HepG2 (cell line): ENCODE measurements at regions not wholly inside any gene's neighbourhood (a gene's known extent, or its start where the extent isn't known, plus 50 kb on each side); places are given as distances from the start of the nearest gene placed in this dataset.

Experiments used
- ATAC-seq: fragments of 200-7000 bp; cut with Tn5 transposase; 3 replicates; pipeline ENCODE4 v1.9.1; 2020; ENCODE audit warnings: mild to moderate bottlenecking, moderate library complexity
- BruUV-seq: library from RNA; stranded (reverse); fragments of 400-500 nt; replicated peaks from 2 replicates; lab custom pipeline; 2021; lab: Mats Ljungman, UMichigan
- CTCF ChIA-PET: fragments of 300-600 bp; formaldehyde crosslinking; extraction: SDS; loops from one replicate; lab custom pipeline; 2021; ENCODE audit warnings: low total read pairs, inconsistent platforms, low intra/inter-chr PET ratio; lab: Yijun Ruan, JAX
- POLR2A ChIA-PET: fragments of 350-600 bp; sonication (Branson Sonifier 250); formaldehyde crosslinking; loops from one replicate; lab custom pipeline; 2020; ENCODE audit warnings: antibody characterized with exemption, inconsistent platforms; lab: Yijun Ruan, JAX
- DNase-seq: peaks from one replicate; pipeline ENCODE4 v3.0.0-alpha.2; 2015; ENCODE audit warnings: low spot score
- FAIRE-seq: peaks from 3 replicates; lab custom pipeline; 2011; peaks lifted over from hg19 to GRCh38; lab: Jason Lieb, UNC
- H2AFZ ChIP-seq: one replicate; pipeline ENCODE4 v1.6.1; 2011; ENCODE audit warnings: low read length, inconsistent platforms
- H3K27ac ChIP-seq: fragments of 300-600 bp; 3 replicates; pipeline ENCODE4 v1.8.0; 2011; ENCODE audit warnings: mixed run types, mild to moderate bottlenecking, mixed read lengths, low read length, inconsistent platforms; ENCODE audit not compliant: insufficient read depth; ENCODE audit errors: extremely low read length
- H3K27me3 ChIP-seq, 2 experiments: fragments of 200-600 bp in 1 of 2; 2 replicates in 1 of 2; 3 replicates in 1 of 2; pipeline versions ENCODE4 v1.6.0 to v1.8.0; 2011; ENCODE audit warnings: low read length in 2 of 2, mild to moderate bottlenecking in 2 of 2, moderate library complexity in 2 of 2, inconsistent platforms in 1 of 2; ENCODE audit not compliant: insufficient read depth in 2 of 2, control insufficient read depth in 1 of 2
- H3K36me3 ChIP-seq, 2 experiments: fragments of 200-600 bp in 1 of 2; replicated peaks in 1 of 2; 2 replicates in 1 of 2; 3 replicates in 1 of 2; pipeline versions ENCODE4 v1.5.1 to v1.8.0; 2011; ENCODE audit warnings: low read length in 2 of 2, inconsistent platforms in 1 of 2; ENCODE audit not compliant: insufficient read depth in 2 of 2, control insufficient read depth in 1 of 2
- H3K4me1 ChIP-seq: 2 replicates; pipeline ENCODE4 v1.5.1; 2012; ENCODE audit warnings: low read length, inconsistent platforms; ENCODE audit not compliant: insufficient read depth
- H3K4me2 ChIP-seq: 2 replicates; pipeline ENCODE4 v1.6.0; 2011; ENCODE audit warnings: low read depth, low read length, inconsistent platforms
- H3K4me3 ChIP-seq, 3 experiments: fragments of 200-600 bp in 1 of 3; sonication (generic), shearing (Covaris generic) in 1 of 3; replicated peaks in 1 of 3; 2 replicates each; pipeline ENCODE4 v1.5.1; 2011 to 2016; ENCODE audit warnings: low read length in 3 of 3, inconsistent platforms in 2 of 3, low read depth in 2 of 3, mild to moderate bottlenecking in 2 of 3, control low read depth in 1 of 3, mixed read lengths in 1 of 3; ENCODE audit not compliant: insufficient read depth in 1 of 3
- H3K79me2 ChIP-seq: one replicate; pipeline ENCODE4 v1.6.1; 2011; ENCODE audit warnings: low read length, inconsistent platforms; ENCODE audit not compliant: insufficient read depth
- H3K9ac ChIP-seq: 2 replicates; pipeline ENCODE4 v1.6.0; 2011; ENCODE audit warnings: mild to moderate bottlenecking, low read depth, low read length, inconsistent platforms; ENCODE audit not compliant: insufficient read depth
- H3K9me3 ChIP-seq: 2 replicates; pipeline ENCODE4 v1.5.1; 2012; ENCODE audit warnings: mild to moderate bottlenecking, low read length
- H4K20me1 ChIP-seq: 2 replicates; pipeline ENCODE4 v1.6.0; 2011; ENCODE audit warnings: inconsistent platforms, mild to moderate bottlenecking, low read length, moderate library complexity; ENCODE audit not compliant: insufficient read depth
- FOXM1 ChIP-seq: sonication (generic); formaldehyde crosslinking; IDR thresholded peaks from 2 replicates; pipeline ENCODE4 v1.5.0; 2020; ENCODE audit warnings: missing genetic modification reagents
- JUND ChIP-seq: sonication (generic); formaldehyde crosslinking; IDR thresholded peaks from 2 replicates; pipeline ENCODE4 v1.8.0; 2022; ENCODE audit warnings: mild to moderate bottlenecking, missing genetic modification reagents
- POLR2AphosphoS5 ChIP-seq: IDR thresholded peaks from 2 replicates; pipeline ENCODE4 v1.6.1; 2012; ENCODE audit warnings: low read depth, low read length
- RFX5 ChIP-seq: IDR thresholded peaks from 2 replicates; pipeline ENCODE4 v1.6.1; 2011; ENCODE audit warnings: low read depth, low read length, improper control_type of control experiment
- ZBTB42 ChIP-seq: sonication (generic); formaldehyde crosslinking; IDR thresholded peaks from 2 replicates; pipeline ENCODE4 v1.5.0; 2020; ENCODE audit warnings: mild to moderate bottlenecking, missing genetic modification reagents
- ZNF235 ChIP-seq: sonication (generic); formaldehyde crosslinking; IDR thresholded peaks from 2 replicates; pipeline ENCODE4 v1.8.1; 2023; ENCODE audit warnings: mild to moderate bottlenecking, missing genetic modification reagents, borderline replicate concordance
- ZNF280D ChIP-seq: sonication (generic); formaldehyde crosslinking; IDR thresholded peaks from 2 replicates; pipeline ENCODE4 v1.5.1; 2020; ENCODE audit warnings: mild to moderate bottlenecking, missing genetic modification reagents
- ZNF564 ChIP-seq: sonication (generic); formaldehyde crosslinking; IDR thresholded peaks from 2 replicates; pipeline ENCODE4 v1.8.1; 2023; ENCODE audit warnings: mild to moderate bottlenecking, missing genetic modification reagents
- ZNF616 ChIP-seq: sonication (generic); formaldehyde crosslinking; IDR thresholded peaks from 2 replicates; pipeline ENCODE4 v1.5.0; 2020; ENCODE audit warnings: low read depth, mild to moderate bottlenecking, missing genetic modification reagents
- ZSCAN31 ChIP-seq: sonication (generic); formaldehyde crosslinking; IDR thresholded peaks from 2 replicates; pipeline ENCODE4 v1.5.0; 2020; ENCODE audit warnings: low read depth, mild to moderate bottlenecking, missing genetic modification reagents
- ZSCAN9 ChIP-seq: IDR thresholded peaks from 2 replicates; pipeline ENCODE4 v1.6.1; 2016; ENCODE audit warnings: borderline replicate concordance
- WGBS: methylation state at CpG from one replicate; pipeline ENCODE4 v1.1.6; 2017; ENCODE audit warnings: low lambda C conversion rate; 5-methylcytosine and 5-hydroxymethylcytosine counted together
- in situ Hi-C: cut with HindIII; loops from 2 replicates; pipeline ENCODE4 v1.10.0; 2017; ENCODE audit warnings: low pct_unique_long_range_greater_than_20kb; ENCODE audit not compliant: extremely low pct_ligation_motif_present
- intact Hi-C: fragments of 100-400 bp; cut with micrococcal nuclease; formaldehyde crosslinking; loops from one replicate; pipeline ENCODE4 v1.10.0; 2022; ENCODE audit not compliant: unreplicated experiment
- TF ChIP-seq, protein P1 (sequence below): IDR thresholded peaks from 2 replicates; pipeline ENCODE4 v1.6.1; 2016; ENCODE audit warnings: control low read depth
- TF ChIP-seq, protein P2 (sequence below): sonication (generic); formaldehyde crosslinking; IDR thresholded peaks from 2 replicates; pipeline ENCODE4 v1.4.0; 2020; ENCODE audit warnings: missing genetic modification reagents
- TF ChIP-seq, protein P3 (sequence below): sonication (generic); formaldehyde crosslinking; IDR thresholded peaks from 2 replicates; pipeline ENCODE4 v1.4.0; 2020; ENCODE audit warnings: mild to moderate bottlenecking, missing genetic modification reagents

GRCh38 chr1:187384504-187384903 lies 555.8 kb downstream of the PLA2G4A start:
- Histone ChIP-seq H4K20me1 (no peaks in the 10 kb centered on the region), H3K4me3 (no peak overlapping the region), H3K4me2 (no peak overlapping the region), H3K27me3 (no peaks in the 10 kb centered on the region), H2AFZ (no peak overlapping the region), H3K36me3 (no peaks in the 10 kb centered on the region), H3K9me3 (no peaks in the 10 kb centered on the region), H3K4me1 (no peaks in the 10 kb centered on the region), H3K9ac (no peak overlapping the region), H3K27ac (no peak overlapping the region), H3K79me2 (no peaks in the 10 kb centered on the region)
- BruUV-seq, result no TSS peak
- ChIA-PET CTCF (no interaction called here), POLR2A (no interaction called here)
- WGBS, result 3% methylated on average over 2 of the region's 2 CpGs
- FAIRE-seq, result no peak
- TF ChIP-seq ZNF235 (CRISPR knock-in tag) (no peak), FOXM1 (CRISPR knock-in tag) (no peak), ZNF564 (no peak), ZNF616 (CRISPR knock-in tag) (no peak), ZSCAN31 (no peak), POLR2AphosphoS5 (no peak)
- intact Hi-C loops (no loop called here), in situ Hi-C loops (no loop called here)
- no peak for ATAC-seq
- no peak for DNase-seq

DNA sequence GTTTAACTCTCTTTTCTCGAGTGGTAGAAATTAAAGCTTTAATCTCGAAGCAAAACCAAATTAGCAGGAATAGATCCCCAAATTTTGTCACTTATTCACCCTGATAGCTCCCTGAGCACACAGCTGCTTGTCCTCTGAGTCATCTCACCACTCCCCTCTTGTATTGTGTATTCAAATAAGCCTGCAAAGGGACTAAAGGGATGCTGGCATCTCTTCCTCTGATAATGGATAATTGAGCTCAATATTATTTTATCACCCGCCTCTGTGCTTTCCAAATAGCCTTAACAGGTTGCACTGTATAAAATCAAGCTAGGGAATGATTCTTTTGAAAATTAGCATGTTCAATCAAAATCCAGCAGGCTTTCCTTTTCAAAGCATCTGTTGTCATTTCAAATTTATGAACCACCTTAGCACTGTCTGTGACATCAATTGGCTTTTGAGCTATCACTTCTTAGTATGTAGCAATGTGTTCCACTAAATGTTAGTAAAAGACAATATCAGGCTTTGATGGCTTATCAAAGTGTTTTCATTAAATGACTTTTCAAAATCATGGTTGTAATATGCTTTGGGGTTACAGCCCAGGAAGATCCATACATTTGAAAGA lies 561.6 kb downstream of the PLA2G4A start:
- H3K4me1 ChIP-seq, result no peaks in the 10 kb centered on the region
- no peak overlapping the region for H2AFZ ChIP-seq
- POLR2A ChIA-PET, result no interaction called here
- H3K4me2 ChIP-seq, result no peak overlapping the region
- no peaks in the 10 kb centered on the region for H3K36me3 ChIP-seq
- no peak for DNase-seq
- no peak overlapping the region for H3K9ac ChIP-seq
- H4K20me1 ChIP-seq, result no peaks in the 10 kb centered on the region
- no peaks in the 10 kb centered on the region for H3K9me3 ChIP-seq
- intact Hi-C loops (no loop called here), in situ Hi-C loops (no loop called here)
- no peak overlapping the region for H3K4me3 ChIP-seq
- no TSS peak for BruUV-seq
- CTCF ChIA-PET, result no interaction called here
- no peaks in the 10 kb centered on the region for H3K27me3 ChIP-seq
- no peak for FAIRE-seq
- ATAC-seq, result no peak
- WGBS, result 4% methylated on average over 3 of the region's 3 CpGs
- no peak overlapping the region for H3K27ac ChIP-seq
- H3K79me2 ChIP-seq, result no peaks in the 10 kb centered on the region
- TF ChIP-seq, protein P1, sequence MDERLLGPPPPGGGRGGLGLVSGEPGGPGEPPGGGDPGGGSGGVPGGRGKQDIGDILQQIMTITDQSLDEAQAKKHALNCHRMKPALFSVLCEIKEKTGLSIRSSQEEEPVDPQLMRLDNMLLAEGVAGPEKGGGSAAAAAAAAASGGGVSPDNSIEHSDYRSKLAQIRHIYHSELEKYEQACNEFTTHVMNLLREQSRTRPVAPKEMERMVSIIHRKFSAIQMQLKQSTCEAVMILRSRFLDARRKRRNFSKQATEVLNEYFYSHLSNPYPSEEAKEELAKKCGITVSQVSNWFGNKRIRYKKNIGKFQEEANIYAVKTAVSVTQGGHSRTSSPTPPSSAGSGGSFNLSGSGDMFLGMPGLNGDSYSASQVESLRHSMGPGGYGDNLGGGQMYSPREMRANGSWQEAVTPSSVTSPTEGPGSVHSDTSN (CRISPR knock-in tag), result no peak
- TF ChIP-seq, protein P2, sequence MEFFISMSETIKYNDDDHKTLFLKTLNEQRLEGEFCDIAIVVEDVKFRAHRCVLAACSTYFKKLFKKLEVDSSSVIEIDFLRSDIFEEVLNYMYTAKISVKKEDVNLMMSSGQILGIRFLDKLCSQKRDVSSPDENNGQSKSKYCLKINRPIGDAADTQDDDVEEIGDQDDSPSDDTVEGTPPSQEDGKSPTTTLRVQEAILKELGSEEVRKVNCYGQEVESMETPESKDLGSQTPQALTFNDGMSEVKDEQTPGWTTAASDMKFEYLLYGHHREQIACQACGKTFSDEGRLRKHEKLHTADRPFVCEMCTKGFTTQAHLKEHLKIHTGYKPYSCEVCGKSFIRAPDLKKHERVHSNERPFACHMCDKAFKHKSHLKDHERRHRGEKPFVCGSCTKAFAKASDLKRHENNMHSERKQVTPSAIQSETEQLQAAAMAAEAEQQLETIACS (CRISPR knock-in tag), result no peak
- no peak for TF ChIP-seq ZNF280D (CRISPR knock-in tag)
- TF ChIP-seq, protein P3, sequence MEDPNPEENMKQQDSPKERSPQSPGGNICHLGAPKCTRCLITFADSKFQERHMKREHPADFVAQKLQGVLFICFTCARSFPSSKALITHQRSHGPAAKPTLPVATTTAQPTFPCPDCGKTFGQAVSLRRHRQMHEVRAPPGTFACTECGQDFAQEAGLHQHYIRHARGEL, result no peak
- TF ChIP-seq ZSCAN9 (CRISPR knock-in tag), result no peak
- TF ChIP-seq JUND (CRISPR knock-in tag), result no peak
- no peak for TF ChIP-seq RFX5
- no peak for TF ChIP-seq ZBTB42 (CRISPR knock-in tag)
